Smooth muscle cell (in vitro differentiated cells): ENCODE measurements at regions not wholly inside any gene's neighbourhood (a gene's known extent, or its start where the extent isn't known, plus 50 kb on each side); places are given as distances from the start of the nearest gene placed in this dataset.

Experiments
- DNase-seq: peaks from one replicate; lab custom pipeline; 2025; ENCODE audit not compliant: unreplicated experiment; lab: John Stamatoyannopoulos, UW
- H2AFZ ChIP-seq: fragments of 200-600 bp; sonication (generic); 2 replicates; pipeline ENCODE4 v1.6.0; 2016; ENCODE audit warnings: antibody characterized with exemption, low read depth, mild to moderate bottlenecking
- H3F3A ChIP-seq: fragments of 200-600 bp; sonication (generic); 2 replicates; pipeline ENCODE4 v1.6.0; 2017; ENCODE audit warnings: antibody characterized with exemption, low read depth
- H3K27ac ChIP-seq: fragments of 200-600 bp; sonication (generic); 2 replicates; pipeline ENCODE4 v1.5.1; 2016; ENCODE audit warnings: low read depth, mild to moderate bottlenecking
- H3K27me3 ChIP-seq: fragments of 200-600 bp; sonication (generic); 2 replicates; pipeline ENCODE4 v1.6.1; 2016; ENCODE audit warnings: low read depth, mild to moderate bottlenecking
- H3K36me3 ChIP-seq: fragments of 200-600 bp; sonication (generic); 2 replicates; pipeline ENCODE4 v1.5.1; 2016; ENCODE audit warnings: low read depth
- H3K4me1 ChIP-seq: fragments of 200-600 bp; sonication (generic); 2 replicates; pipeline ENCODE4 v1.5.1; 2016; ENCODE audit warnings: low read depth
- H3K4me2 ChIP-seq: fragments of 200-600 bp; sonication (generic); 2 replicates; pipeline ENCODE4 v1.6.0; 2016; ENCODE audit warnings: mild to moderate bottlenecking
- H3K4me3 ChIP-seq: fragments of 200-600 bp; sonication (generic); 2 replicates; pipeline ENCODE4 v1.5.1; 2016; ENCODE audit warnings: mild to moderate bottlenecking
- H3K79me2 ChIP-seq: fragments of 200-600 bp; sonication (generic); 2 replicates; pipeline ENCODE4 v1.6.0; 2016; ENCODE audit warnings: low read depth, mild to moderate bottlenecking
- H3K9ac ChIP-seq: fragments of 200-600 bp; sonication (generic); 2 replicates; pipeline ENCODE4 v1.6.0; 2016; ENCODE audit warnings: low read depth
- H3K9me3 ChIP-seq: fragments of 200-600 bp; sonication (generic); replicated peaks from 2 replicates; pipeline ENCODE4 v1.5.1; 2016; ENCODE audit warnings: low read depth
- H4K20me1 ChIP-seq: fragments of 200-600 bp; sonication (generic); 2 replicates; pipeline ENCODE4 v1.6.0; 2016; ENCODE audit warnings: low read depth
- CTCF ChIP-seq: fragments of 200-600 bp; sonication (generic); IDR thresholded peaks from 2 replicates; pipeline ENCODE4 v1.5.1; 2017; ENCODE audit warnings: borderline replicate concordance, mild to moderate bottlenecking, antibody characterized with exemption; ENCODE audit not compliant: insufficient read depth, poor library complexity, severe bottlenecking
- WGBS: methylation state at CpG from one replicate; pipeline ENCODE4 v1.1.7; 2016; ENCODE audit warnings: low lambda C conversion rate; 5-methylcytosine and 5-hydroxymethylcytosine counted together

- WGBS = 84% methylated on average over 12 of the region's 12 CpGs
Observed at GRCh38 chr19:57053401-57053800, 66.4 kb upstream of the USP29 start.

DNA sequence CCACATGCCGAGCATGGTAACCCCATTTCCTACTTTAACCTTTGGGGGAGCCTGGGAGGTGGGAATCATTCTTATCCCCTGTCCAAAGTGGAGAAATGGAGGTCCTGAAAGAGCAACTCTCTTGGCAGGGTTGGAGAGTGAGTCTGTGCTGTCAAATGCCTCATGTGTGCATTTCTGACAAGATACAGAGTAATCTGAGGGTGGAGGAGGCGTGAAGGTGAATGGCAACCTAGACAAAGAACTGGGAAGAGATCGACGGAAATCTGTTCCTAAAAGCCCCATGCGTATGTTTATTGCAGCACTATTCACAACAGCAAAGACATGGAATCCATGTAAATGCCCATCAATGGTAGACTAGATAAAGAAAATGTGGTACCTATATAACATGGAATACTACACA, 63.8 kb upstream of the USP29 start:
- WGBS = 80% methylated on average over 5 of the region's 5 CpGs
- no peaks in the 10 kb centered on the region for H3K36me3 ChIP-seq
- no peak overlapping the region for H3K4me2 ChIP-seq

More at GRCh38 chr19:57053401-57053800, 66.4 kb upstream of the USP29 start:
- Histone ChIP-seq H2AFZ (no peak overlapping the region), H3K9me3 (no peaks in the 10 kb centered on the region), H4K20me1 (no peaks in the 10 kb centered on the region), H3K27me3 (no peaks in the 10 kb centered on the region), H3K4me3 (no peak overlapping the region), H3K4me1 (no peaks in the 10 kb centered on the region), H3K9ac (no peak overlapping the region), H3K27ac (no peak overlapping the region), H3F3A (no peaks in the 10 kb centered on the region), H3K4me2 (no peak overlapping the region), H3K79me2 (no peaks in the 10 kb centered on the region), H3K36me3 (no peaks in the 10 kb centered on the region)
- no peak for TF ChIP-seq CTCF
- DNase-seq = no peak

GRCh38 chr19:57057036-57057686, 62.6 kb upstream of the USP29 start:
- H4K20me1 ChIP-seq = no peaks in the 10 kb centered on the region
- no peak for DNase-seq
- no peaks in the 10 kb centered on the region for H3K27me3 ChIP-seq
- no peaks in the 10 kb centered on the region for H3K79me2 ChIP-seq
- H3K27ac ChIP-seq = no peak overlapping the region
- H3K4me1 ChIP-seq = no peaks in the 10 kb centered on the region
- no peak overlapping the region for H2AFZ ChIP-seq
- no peaks in the 10 kb centered on the region for H3K36me3 ChIP-seq
- H3K9me3 ChIP-seq = no peaks in the 10 kb centered on the region
- WGBS = 87% methylated on average over 16 of the region's 16 CpGs
- no peak overlapping the region for H3K9ac ChIP-seq
- H3K4me3 ChIP-seq = no peak overlapping the region
- H3K4me2 ChIP-seq = no peak overlapping the region
- no peaks in the 10 kb centered on the region for H3F3A ChIP-seq
- no peak for TF ChIP-seq CTCF

More for the DNA sequence above, 63.8 kb upstream of the USP29 start:
- Histone ChIP-seq H3K27ac (no peak overlapping the region), H2AFZ (no peak overlapping the region), H3K27me3 (no peaks in the 10 kb centered on the region), H3K4me1 (no peaks in the 10 kb centered on the region), H3F3A (no peaks in the 10 kb centered on the region), H3K4me3 (no peak overlapping the region), H3K9me3 (no peaks in the 10 kb centered on the region), H3K79me2 (no peaks in the 10 kb centered on the region), H4K20me1 (no peaks in the 10 kb centered on the region), H3K9ac (no peak overlapping the region)
- DNase-seq = no peak
- no peak for TF ChIP-seq CTCF

DNA sequence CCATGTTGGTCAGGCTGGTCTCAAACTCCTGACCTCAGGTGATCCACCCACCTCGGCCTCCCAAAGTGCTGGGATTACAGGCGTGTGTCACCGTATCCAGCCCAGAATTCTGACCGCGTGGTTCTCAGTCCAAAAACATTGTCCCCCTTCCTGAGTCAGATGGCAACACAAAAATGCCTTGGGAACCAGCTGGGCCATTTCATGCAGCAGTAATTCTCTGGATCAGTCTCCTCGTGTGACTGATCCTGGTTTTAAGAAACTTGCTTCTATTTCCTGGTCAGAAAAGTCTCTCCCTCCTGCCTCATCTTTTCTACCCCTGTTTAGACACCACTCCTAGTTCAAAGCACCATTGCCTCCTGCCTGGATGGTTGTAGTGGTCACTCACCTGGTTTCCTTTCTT, 60.9 kb upstream of the USP29 start:
- Histone ChIP-seq H4K20me1 (no peaks in the 10 kb centered on the region), H3K4me1 (no peaks in the 10 kb centered on the region), H3K4me2 (no peak overlapping the region), H3K36me3 (no peaks in the 10 kb centered on the region), H3K79me2 (no peaks in the 10 kb centered on the region), H3K27me3 (no peaks in the 10 kb centered on the region), H2AFZ (no peak overlapping the region), H3K9me3 (no peaks in the 10 kb centered on the region), H3F3A (no peaks in the 10 kb centered on the region), H3K9ac (no peak overlapping the region), H3K27ac (no peak overlapping the region), H3K4me3 (no peak overlapping the region)
- TF ChIP-seq CTCF = no peak
- WGBS = 82% methylated on average over 6 of the region's 6 CpGs
- DNase-seq = no peak
